Colonic mucosa (tissue), 4 donors: ENCODE measurements at regions not wholly inside any gene's neighbourhood (a gene's known extent, or its start where the extent isn't known, plus 50 kb on each side); places are given as distances from the start of the nearest gene placed in this dataset.

Source experiments
- DNase-seq: peaks from one replicate; pipeline ENCODE4 v3.0.0-alpha.2; 2020
- H3K27ac ChIP-seq: fragments of 200-600 bp; one replicate; pipeline ENCODE4 v1.8.0; 2021
- H3K27me3 ChIP-seq: fragments of 200-600 bp; one replicate; pipeline ENCODE4 v1.8.0; 2021
- H3K36me3 ChIP-seq: fragments of 200-600 bp; one replicate; pipeline ENCODE4 v1.8.0; 2021
- H3K4me1 ChIP-seq: fragments of 200-600 bp; one replicate; pipeline ENCODE4 v1.8.0; 2021; ENCODE audit warnings: mild to moderate bottlenecking
- H3K4me3 ChIP-seq: fragments of 200-600 bp; one replicate; pipeline ENCODE4 v1.8.0; 2021
- H3K9ac ChIP-seq, 2 donors: one replicate each; pipeline ENCODE4 v1.7.0; 2013; ENCODE audit warnings: control low read depth in 2 of 2, low read depth in 2 of 2, low read length in 2 of 2
- H3K9me3 ChIP-seq: fragments of 200-600 bp; one replicate; pipeline ENCODE4 v1.8.0; 2021
- CTCF ChIP-seq: fragments of 200-600 bp; IDR thresholded peaks from one replicate; pipeline ENCODE4 v1.8.0; 2022; ENCODE audit warnings: antibody characterized with exemption, mild to moderate bottlenecking
- intact Hi-C: fragments of 100-400 bp; cut with DNase I; formaldehyde crosslinking; loops from one replicate; pipeline ENCODE4 v1.14.1; 2022
- donor health status: healthy.
- donor health status: DM: no; HTN: no; CAD: no.
- donor health status: DM: no; HTN: no; CAD: no.

DNA sequence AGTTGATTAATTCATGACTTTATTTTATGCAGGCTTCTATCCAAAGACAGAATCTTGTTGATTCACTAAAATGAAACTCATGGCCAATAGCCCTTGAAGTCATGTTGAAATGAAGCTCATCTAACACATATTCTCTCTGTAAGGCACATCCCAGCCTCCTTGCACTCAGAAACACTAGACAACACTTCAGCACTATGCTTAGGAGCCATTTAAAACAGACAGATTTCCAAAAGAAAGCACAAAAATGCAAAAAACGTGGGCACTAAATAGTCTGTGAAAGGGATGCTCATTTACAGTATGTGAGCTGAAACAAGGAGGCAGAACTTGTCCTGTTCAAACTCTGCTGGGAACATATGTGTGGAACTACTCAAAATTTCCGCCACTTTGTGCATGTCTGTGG is 124.4 kb downstream of the MYCN start:
- H3K27ac ChIP-seq = no peak overlapping the region
- no peaks in the 10 kb centered on the region for H3K9me3 ChIP-seq

DNA sequence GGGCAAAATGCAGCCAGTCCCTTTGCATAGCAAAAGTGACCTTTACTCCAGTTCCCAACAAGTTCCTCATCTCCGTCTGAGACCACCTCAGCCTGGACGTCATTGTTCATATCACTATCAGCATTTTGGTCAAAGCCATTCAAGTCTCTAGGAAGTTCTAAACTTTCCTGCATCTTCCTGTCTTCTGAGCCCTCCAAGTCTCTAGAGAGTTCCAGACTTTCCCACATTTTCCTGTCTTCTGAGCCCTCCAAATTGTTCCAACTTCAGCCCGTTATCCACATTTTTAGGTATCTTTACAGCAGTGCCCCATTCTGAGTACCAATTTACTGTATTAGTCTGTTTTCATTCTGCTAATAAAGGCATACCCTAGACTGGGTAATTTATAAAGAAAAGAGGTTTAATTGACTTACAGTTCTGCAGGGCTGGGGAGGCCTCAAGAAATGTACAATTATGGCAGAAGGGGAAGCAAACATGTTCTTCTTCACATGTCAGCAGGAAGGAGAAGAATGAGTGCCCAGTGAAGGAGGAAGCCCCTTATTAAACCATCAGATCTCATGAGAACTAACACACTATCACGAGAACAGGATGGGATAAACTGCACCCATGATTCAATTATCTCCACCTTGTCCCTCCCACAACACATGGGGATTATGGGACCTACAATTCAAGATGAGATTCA is 123.7 kb downstream of the MYCN start:
- no peak for DNase-seq
- Histone ChIP-seq H3K9me3 (no peaks in the 10 kb centered on the region), H3K4me1 (no peaks in the 10 kb centered on the region), H3K4me3 (no peak overlapping the region), H3K36me3 (no peaks in the 10 kb centered on the region), H3K9ac (no peak overlapping the region), H3K27me3 (no peaks in the 10 kb centered on the region), H3K27ac (no peak overlapping the region)
- intact Hi-C loops = no loop called here
- TF ChIP-seq CTCF = no peak

More for the DNA sequence above, 124.4 kb downstream of the MYCN start:
- Histone ChIP-seq H3K4me3 (no peak overlapping the region), H3K27me3 (no peaks in the 10 kb centered on the region), H3K4me1 (no peaks in the 10 kb centered on the region), H3K9ac (no peak overlapping the region), H3K36me3 (no peaks in the 10 kb centered on the region)
- intact Hi-C loops = loop anchor here (5.0 kb wide), 1 partner anchor 328 kb away; no protein-coding TSS in a partner anchor
- TF ChIP-seq CTCF = no peak
- no peak for DNase-seq

DNA sequence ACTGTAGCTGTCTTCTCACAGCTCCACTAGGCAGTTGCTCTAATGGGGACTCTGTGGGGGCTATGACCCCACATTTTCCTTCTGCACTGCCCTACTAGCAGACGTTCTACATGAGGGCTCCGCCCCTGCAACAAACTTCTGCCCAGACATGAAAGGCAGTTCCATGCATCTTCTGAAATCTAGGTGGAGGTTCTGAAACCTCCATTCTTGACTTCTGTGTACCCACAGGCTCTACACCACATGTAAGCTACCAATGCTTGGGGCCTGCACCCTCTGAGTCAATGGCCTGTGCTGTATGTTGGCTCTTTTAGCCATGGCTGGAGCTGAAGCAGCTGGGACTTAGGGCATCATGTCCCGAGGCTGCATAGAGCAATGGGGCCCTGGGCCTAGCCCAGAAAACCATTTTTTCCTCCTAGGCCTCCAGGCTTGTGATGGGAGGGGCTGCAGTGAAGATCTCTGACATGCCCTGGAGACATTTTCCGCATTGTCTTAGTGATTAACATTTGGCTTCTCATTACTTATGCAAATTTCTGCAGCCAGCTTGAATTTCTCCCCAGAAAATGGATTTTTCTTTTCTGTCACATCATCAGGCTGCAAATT is 123.0 kb downstream of the MYCN start:
- H3K4me3 ChIP-seq = no peak overlapping the region
- intact Hi-C loops = no loop called here
- no peak for TF ChIP-seq CTCF

DNA sequence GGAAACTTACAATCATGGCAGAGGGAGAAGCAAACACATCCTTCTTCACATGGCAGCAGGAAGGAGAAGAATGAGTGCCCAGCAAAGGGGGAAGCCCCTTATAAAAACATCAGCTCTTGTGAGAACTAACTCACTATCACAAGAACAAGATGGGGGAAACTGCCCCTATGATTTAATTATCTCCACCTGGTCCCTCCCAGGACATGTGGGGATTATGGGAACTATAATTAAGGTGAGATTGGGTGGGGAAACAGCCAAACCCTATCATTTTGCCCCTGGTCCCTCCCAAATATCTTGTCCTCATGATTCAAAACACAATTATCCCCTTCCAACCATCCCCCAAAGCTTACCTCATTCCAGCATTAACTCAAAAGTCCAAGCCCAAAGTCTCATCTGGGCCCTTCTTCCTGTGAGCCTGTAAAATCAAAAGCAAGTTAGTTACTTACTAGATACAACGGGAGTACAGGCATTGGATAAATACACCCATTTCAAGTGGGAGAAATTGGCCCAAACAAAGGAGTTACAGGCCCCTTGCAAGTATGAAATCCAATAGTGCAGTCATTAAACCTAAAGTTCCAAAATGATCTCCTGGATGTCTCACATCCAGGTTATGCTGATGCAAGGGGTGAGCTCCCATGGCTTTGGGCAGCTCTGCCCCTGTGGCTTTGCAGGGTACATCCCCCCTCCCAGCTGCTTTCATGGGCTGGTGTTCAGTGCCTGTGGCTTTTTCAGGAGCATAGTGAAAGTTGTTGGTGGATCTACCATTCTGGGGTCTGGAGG is 122.3 kb downstream of the MYCN start:
- no peak for DNase-seq
- Histone ChIP-seq H3K9ac (no peak overlapping the region), H3K27ac (no peak overlapping the region), H3K9me3 (no peaks in the 10 kb centered on the region), H3K4me3 (no peak overlapping the region), H3K4me1 (no peaks in the 10 kb centered on the region), H3K27me3 (no peaks in the 10 kb centered on the region), H3K36me3 (no peaks in the 10 kb centered on the region)
- intact Hi-C loops = no loop called here
- TF ChIP-seq CTCF = no peak

More for the DNA sequence above, 123.0 kb downstream of the MYCN start:
- H3K36me3 ChIP-seq = no peaks in the 10 kb centered on the region
- DNase-seq = no peak
- H3K4me1 ChIP-seq = no peaks in the 10 kb centered on the region
- H3K27ac ChIP-seq = no peak overlapping the region
- H3K9ac ChIP-seq = no peak overlapping the region
- H3K27me3 ChIP-seq = no peaks in the 10 kb centered on the region
- H3K9me3 ChIP-seq = no peaks in the 10 kb centered on the region

- Histone ChIP-seq H3K9me3 (no peaks in the 10 kb centered on the region), H3K36me3 (no peaks in the 10 kb centered on the region), H3K9ac (no peak overlapping the region), H3K4me1 (no peaks in the 10 kb centered on the region), H3K27me3 (no peaks in the 10 kb centered on the region), H3K4me3 (no peak overlapping the region), H3K27ac (no peak overlapping the region)
- no peak for DNase-seq
- intact Hi-C loops = no loop called here
- TF ChIP-seq CTCF = no peak
Observed at GRCh38 chr2:16061441-16062217, 121.3 kb downstream of the MYCN start.
